ENCODE measurements at regions not wholly inside any gene's neighbourhood (a gene's known extent, or its start where the extent isn't known, plus 50 kb on each side); places are given as distances from the start of the nearest gene placed in this dataset.
"Not testable (repeated sequence)": the region's sequence is repeated elsewhere in the genome, so short reads cannot be mapped to it uniquely, and the experiment has no call there.

GRCh38 chr4:112708772-112709171, 71.8 kb downstream of the LARP7 start:
- no peak for DNase-seq

DNA sequence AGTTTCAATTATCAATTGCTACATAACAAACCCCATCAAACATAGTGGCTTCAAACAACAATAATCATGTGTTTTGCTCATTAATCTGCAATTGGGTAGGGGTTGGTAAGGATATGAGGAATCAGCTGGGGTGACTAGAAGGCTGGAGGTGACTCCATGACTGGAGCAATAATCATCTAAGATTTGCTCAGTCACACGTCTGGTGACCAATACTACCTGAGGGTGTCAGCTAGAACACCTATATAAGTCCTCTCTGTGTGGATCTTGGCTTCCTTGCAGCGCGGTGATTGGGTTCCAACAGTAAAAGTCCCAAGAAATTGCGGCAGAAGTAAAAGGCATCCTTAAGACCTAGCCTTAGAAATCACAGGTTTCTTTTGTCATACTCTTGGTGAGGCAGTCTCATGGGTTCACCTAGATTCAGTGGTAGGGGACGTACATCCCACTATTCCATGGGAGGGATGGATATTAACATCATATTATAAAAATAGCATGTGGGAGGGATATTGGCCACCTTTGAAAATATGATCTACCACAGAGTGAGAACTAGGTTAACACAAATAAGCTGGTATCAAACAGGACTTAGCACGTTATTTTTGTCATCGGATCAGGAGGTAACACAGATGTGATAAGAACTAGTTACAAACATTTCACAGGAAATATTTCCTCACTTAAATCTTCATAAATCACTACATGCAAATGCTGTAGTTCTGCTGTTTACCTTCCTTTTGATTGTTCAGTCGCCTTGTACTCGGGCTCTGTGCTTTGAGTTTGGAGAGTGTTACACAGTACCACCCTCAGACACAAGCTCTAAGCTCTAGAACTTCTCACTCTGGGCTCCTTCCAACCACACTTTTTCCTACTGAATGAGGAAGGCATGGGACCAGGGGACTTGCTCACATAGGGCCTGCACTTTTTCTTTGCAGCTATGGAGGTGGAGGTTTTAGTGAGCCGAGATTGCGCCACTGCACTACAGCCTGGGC, 78.3 kb downstream of the LARP7 start:
- DNase-seq: no peak

DNA sequence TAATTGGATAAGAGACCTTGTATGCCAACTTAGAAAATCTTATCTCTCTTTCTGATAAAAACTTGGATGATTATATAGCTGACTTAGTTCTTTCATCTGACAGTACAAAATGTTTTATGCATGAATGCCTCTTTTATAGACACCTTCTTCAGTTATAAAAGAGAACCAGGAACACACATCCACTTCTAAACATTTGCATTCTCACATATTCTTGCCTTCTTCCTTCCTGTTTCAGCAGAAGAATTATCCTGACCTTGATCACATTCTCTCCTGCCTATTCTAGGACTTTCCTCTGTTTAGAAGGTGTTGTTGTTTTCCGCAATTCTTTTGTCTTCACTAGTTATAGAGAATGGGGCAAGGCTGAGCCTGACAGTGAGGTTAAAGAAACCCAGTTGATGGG, 80.9 kb downstream of the LARP7 start:
- no peak for DNase-seq

DNA sequence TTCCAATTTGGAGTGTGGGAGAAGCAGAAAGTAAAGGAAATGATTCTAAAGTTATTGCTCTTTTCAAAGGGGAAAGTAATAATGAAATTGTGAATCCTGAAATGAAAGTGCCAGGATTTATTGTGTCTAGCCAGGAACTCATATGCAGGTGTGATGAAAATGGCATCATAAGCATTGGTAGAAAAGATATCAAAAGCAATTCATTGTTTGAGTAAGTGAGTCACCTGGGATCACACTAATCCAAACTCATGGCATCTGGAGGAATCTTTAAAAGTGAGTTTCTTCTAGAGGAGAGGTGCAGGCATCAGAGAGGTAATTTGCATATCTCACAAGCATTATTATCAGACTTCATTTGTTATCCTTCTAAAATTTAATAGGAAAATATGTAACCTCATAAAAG, 84.7 kb downstream of the LARP7 start:
- DNase-seq: no peak

- no peak for DNase-seq
Measured at GRCh38 chr4:112726041-112726440, 89.1 kb downstream of the LARP7 start.

GRCh38 chr4:112727728-112728127, 90.8 kb downstream of the LARP7 start:
- DNase-seq: not testable (repeated sequence)

GRCh38 chr4:112731715-112732114, 94.8 kb downstream of the LARP7 start:
- no peak for DNase-seq

- DNase-seq: no peak
Measured at GRCh38 chr4:112732142-112732541, 95.2 kb downstream of the LARP7 start.

DNA sequence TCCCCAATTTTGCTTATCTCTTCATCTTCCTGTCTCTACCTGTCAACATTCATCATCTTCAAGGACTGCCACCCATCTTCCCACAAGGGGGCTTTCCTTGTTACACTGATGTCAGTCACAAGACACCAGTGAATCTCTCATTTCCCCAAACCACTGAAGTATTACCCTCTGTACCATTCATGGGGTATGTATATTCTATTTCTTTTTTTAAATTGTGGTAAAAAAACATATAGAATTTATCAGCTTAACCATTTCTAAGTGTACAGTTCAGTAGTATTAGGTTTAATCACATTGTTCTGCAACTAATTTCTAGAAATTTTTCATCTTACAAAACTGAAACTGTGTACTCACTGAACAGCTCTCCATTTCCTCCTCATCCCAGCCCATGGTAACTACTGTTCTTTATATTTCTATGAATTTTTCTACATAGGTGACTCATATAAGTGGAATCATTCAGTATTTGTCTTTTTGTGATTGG, 98.6 kb downstream of the LARP7 start:
- no peak for DNase-seq

GRCh38 chr4:112736718-112737135, 99.8 kb downstream of the LARP7 start:
- DNase-seq: no peak

DNA sequence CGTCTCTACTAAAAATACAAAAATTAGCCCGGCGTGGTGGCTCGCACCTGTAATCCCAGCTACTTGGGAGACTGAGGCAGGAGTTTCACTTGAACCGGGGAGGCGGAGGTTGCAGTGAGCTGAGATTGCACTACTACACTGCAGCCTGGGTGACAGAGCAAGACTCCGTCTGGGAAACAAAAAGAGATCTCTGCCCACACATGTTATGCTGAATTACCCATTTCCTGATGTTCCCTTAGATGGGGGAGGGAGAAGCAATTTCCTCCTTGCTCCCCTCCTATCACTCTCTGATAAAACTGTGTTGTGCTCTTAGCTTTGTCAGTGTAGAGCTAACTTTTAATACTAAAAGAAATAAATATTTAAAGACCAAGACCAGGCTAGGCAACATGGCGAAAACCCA, 102.5 kb downstream of the LARP7 start:
- DNase-seq: no peak

DNA sequence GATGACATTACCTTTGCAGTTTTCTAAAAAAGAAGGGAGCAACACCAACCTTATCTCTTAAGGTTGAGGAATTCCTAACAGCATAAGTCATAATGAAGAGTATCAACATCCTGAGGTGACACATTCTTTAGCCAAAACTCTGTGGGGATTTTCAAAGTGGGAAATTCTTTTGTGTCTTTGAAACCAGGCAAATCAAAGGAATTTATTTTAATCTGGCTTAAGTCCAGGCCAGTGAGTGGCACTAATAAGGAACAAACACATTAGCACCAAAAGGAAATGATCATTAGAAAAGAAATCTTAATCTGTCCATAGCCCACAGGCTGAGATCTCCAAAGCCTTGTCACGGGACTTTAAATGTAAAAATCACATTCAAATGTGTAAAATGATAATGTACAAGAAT, 110.1 kb downstream of the LARP7 start:
- no peak for DNase-seq

- no peak for DNase-seq
Measured at GRCh38 chr4:112748352-112748878, 111.5 kb downstream of the LARP7 start.

DNA sequence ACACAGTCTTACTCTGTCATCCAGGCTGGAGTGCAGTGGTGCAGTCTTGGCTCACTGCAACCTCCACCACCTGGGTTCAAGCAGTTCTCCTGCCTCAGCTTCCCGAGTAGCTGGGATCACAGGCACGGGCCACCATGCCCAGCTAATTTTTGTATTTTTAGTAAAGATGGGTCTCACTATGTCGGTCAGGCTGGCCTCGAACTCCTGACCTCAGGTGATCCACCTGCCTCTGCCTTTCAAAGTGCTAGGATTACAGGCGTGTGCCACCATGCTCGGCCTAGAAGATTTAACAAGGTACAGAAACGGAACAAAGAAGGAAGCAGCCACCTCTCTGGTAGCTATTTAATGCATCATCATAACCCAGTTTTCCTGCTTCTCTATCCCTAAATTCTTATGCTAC, 113.8 kb downstream of the LARP7 start:
- not testable (repeated sequence) for DNase-seq

- DNase-seq: no peak
Measured at GRCh38 chr4:112751447-112751846, 114.5 kb downstream of the LARP7 start.

DNA sequence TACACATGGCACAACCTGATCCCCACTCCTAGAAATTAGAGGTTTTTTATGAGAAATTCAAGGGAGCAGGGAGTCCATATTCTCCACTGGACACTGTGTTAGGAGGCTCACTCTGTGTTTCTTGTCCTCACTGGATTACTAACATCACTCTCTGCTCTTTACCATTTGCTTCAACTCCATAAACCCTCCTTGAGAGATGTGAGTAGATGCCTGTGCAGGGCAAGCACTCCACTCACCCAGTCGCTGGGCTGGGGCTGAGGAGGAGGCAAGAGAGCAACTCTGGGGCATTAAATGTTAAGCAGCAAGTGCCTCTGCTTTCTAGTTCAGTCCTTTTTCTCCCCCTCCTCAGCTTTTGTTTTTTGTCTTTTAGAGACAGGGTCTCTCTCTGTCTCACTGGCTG, 115.1 kb downstream of the LARP7 start:
- DNase-seq: no peak

GRCh38 chr4:112752510-112752909, 115.6 kb downstream of the LARP7 start:
- DNase-seq: no peak

DNA sequence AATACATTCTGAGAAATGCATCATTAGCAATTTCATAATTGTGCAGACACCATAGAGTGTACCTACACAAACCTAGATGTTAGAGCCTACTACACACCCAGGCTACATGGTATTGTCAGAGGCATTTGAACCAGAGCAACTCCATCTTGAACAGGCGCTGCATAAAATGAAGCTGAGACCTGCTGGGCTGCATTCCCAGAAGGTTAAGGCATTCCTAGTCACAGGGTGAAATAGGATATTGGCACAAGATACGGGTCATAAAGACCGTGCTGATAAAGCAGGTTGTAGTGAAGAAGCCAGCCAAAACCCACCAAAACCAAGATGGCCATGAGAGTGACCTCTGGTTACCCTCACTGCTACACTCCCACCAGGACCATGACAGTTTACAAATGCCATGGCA, 116.4 kb downstream of the LARP7 start:
- no peak for DNase-seq

DNA sequence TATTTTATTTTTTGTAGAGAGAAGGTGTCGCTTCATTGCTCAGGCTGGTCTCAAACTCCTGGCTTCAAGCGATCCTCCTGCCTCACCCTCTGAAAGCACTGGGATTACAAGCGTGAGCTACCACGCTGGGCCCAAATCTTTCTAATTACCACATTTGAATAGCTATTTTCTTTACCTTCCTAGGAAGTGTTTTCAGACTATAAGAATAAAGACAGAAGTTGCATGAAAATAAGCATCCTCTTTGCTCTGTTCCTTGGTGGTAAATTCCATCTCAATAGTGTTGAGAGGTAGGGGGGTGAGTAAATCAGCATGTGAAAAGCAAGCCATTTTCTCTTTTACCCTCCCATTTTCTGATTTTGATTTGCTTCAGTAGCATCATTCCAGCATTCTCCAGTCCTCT, 122.4 kb downstream of the LARP7 start:
- DNase-seq: no peak

- no peak for DNase-seq
Measured at GRCh38 chr4:112765317-112765974, 128.5 kb downstream of the LARP7 start.

DNA sequence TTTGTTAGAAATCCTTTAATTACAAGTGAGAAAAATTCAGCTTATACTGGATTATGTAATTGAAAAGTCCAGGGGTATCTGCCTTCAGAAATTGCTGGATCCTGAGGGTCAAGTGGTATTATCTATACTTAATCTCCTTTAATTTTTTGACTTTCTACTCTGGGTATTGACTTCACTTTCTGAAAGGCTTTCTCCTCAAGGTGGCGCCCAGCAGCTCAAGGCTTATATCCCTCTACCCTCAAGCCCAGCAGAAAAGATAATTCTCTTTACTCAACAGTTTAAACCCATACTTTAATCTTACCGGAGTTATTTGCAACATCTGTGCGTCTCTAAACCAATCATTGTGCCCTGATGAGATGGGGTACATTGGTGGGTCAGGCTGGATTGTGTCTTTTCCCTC, 129.5 kb downstream of the LARP7 start:
- no peak for DNase-seq

GRCh38 chr4:112767386-112767785, 130.4 kb downstream of the LARP7 start:
- no peak for DNase-seq

DNA sequence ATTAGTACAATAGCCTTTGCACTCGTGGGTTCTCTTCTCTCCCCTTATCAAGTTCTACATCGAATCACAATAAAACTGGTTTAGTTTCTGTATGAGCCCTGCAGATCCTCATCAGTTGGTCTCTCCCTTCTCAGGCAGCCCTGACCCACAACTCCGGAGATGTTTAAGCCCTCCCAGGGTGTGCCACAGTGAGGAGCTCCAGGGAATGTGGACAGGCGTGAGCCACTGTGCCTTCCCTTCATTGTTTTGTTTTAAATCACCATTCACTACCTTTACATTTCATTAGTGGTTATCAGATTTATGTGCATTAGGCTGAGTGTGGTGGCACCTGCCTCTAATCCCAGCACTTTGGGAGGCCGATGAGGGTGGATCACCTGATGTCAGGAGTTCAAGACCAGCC, 133.2 kb downstream of the LARP7 start:
- DNase-seq: no peak

DNA sequence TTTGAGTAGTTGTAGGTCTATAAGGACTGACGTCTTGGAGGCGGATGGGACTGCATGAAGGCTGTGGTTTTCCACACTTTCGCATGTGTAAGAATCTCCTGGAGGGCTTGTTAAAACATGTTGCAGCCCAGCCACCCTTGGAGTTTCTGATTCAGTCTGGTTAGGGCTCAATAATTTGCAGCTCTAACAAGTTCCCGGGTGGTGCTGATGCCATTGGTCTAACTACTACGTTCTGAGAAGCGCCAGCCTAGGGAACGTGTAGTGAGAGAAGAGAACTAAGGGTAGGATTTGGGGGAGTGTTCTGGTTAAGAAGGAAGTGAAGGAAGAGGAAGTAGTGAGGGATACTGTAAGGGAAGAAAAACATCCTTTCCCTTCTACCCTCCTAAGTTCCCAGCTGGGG, 138.9 kb downstream of the LARP7 start:
- DNase-seq: no peak
